ENCODE measurements at regions not wholly inside any gene's neighbourhood (a gene's known extent, or its start where the extent isn't known, plus 50 kb on each side); places are given as distances from the start of the nearest gene placed in this dataset.

DNA sequence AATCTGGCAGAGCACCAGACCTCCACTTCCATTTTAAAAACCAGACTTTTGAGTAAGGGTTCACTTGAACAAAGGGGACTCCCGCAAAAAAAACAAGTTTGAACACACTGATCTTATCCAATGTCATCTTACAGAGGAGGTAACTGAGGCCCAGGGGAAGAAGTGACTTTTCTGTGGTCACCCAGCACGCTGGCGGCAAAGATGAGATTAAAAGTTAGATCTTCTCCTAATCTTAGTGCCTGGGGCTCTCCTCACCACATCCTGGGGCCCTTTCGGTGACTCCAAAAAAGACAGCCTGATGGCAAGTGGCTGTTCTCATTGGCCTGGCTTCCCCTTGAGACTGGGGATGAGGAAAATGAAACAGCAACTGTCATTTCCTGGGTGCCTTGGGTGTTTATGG lies 101.8 kb upstream of the ZNF98 start:
- no peak for TF ChIP-seq POLR2A (IDR thresholded peaks at IDR 0.05)
- TF ChIP-seq, protein P1, sequence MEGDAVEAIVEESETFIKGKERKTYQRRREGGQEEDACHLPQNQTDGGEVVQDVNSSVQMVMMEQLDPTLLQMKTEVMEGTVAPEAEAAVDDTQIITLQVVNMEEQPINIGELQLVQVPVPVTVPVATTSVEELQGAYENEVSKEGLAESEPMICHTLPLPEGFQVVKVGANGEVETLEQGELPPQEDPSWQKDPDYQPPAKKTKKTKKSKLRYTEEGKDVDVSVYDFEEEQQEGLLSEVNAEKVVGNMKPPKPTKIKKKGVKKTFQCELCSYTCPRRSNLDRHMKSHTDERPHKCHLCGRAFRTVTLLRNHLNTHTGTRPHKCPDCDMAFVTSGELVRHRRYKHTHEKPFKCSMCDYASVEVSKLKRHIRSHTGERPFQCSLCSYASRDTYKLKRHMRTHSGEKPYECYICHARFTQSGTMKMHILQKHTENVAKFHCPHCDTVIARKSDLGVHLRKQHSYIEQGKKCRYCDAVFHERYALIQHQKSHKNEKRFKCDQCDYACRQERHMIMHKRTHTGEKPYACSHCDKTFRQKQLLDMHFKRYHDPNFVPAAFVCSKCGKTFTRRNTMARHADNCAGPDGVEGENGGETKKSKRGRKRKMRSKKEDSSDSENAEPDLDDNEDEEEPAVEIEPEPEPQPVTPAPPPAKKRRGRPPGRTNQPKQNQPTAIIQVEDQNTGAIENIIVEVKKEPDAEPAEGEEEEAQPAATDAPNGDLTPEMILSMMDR (IDR thresholded peaks at IDR 0.05), result no peak

All from stomach (tissue), 4 donors.